Cardiac fibroblast (primary cell): ENCODE measurements at regions not wholly inside any gene's neighbourhood (a gene's known extent, or its start where the extent isn't known, plus 50 kb on each side); places are given as distances from the start of the nearest gene placed in this dataset.

Experiments
- DNase-seq, 2 donors: peaks; one replicate each; pipeline versions ENCODE4 v3.0.0 to v3.0.0-alpha.2; 2010; ENCODE audit warnings: low read depth in 2 of 2
- H3K4me3 ChIP-seq, 2 donors: replicated peaks in 1 of 2; 1 replicate in 1 of 2; 2 replicates in 1 of 2; pipeline ENCODE4 v1.5.1; 2011; ENCODE audit warnings: low read depth in 2 of 2, low read length in 2 of 2, mild to moderate bottlenecking in 2 of 2, moderate library complexity in 1 of 2
- CTCF ChIP-seq: IDR thresholded peaks from one replicate; pipeline ENCODE4 v1.5.1; 2011; ENCODE audit warnings: low read depth, mild to moderate bottlenecking, low read length, inconsistent platforms

- H3K4me3 ChIP-seq, result no peak overlapping the region
- no peak for DNase-seq
- TF ChIP-seq CTCF, result no peak
Observed at GRCh38 chrY:14139521-14139920, 83.5 kb downstream of the VCY1B start.

DNA sequence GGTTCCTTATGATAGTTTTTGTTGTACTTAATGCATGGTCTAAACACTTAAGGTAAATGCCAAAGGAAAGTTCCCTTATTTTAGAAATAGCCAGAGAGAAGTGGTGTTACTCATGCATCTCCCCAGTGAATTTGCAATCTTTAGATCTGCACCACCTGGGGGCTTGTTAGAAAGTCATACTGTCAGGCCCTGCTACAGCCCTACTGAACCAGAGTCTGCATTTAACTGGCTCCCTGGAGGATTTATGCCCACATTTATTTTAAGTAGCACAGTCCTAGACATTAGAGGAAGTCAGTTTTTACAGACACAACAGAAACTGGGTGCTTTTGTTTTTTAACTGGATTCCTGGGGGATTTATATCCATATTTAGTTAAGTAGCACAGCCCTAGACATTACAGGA is 89.6 kb downstream of the VCY1B start:
- TF ChIP-seq CTCF, result no peak
- H3K4me3 ChIP-seq, result no peak overlapping the region
- no peak for DNase-seq

DNA sequence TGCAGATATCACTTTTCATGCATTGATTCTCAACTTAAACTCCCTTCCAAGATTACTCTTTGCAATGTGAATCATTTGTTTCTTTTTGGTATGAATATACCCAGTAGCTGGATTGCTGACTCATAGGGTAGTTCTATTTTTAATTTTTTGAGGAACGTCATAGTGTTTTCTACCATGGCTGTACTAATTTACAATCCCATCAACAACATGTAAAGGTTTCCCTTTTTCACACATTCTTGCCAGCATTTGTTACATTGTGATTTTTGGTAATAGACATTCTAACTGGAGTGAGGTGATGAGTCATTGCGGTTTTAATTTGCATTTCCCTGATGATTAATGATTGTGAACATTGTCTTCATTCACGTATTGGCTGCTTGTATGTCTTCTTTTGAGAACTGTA is 126.7 kb downstream of the VCY1B start:
- no peak for DNase-seq
- TF ChIP-seq CTCF, result no peak

DNA sequence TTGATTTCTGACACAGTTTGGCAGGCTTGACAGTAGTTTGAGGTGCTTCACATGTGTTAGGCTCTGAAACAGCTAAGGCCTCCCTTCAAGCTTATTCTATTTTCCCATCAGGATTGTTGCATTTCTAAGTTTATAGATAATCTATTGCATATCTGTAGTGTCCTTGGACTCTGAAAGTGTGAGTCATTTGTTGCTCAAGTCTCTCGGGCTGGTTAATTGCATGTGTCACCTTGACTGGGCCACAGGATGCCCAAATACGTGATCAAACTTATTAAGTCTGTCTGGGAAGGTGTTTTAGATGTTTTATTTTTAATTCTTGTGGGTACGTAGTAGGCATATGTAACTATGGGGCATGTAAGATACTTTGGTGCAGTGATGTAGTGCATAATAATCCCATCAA is 166.0 kb downstream of the VCY1B start:
- no peak overlapping the region for H3K4me3 ChIP-seq
- no peak for DNase-seq
- TF ChIP-seq CTCF, result no peak

More for the DNA sequence above, 126.7 kb downstream of the VCY1B start:
- no peak overlapping the region for H3K4me3 ChIP-seq

DNA sequence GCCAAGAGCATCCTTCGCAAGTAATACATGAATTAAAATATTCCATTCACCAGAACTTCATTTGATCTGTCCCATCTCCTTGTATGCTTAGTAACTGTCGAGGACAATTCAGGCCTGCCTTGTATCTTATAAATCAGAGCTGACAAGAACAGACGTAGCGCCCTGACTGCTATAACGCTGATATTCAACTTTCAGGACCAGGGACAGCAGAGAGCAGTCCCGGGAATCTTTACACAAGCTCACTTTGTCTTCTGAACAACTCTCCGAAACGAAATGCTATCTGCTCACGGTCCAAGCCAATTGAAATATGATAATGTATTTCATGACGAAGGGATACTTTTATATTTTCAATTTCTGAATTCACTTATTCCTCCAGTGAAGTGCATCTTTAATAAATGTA is 175.7 kb downstream of the VCY1B start:
- no peak overlapping the region for H3K4me3 ChIP-seq
- TF ChIP-seq CTCF, result no peak
- DNase-seq, result peak in 1 of 2 donors; percentile 0

GRCh38 chrY:14235070-14235469 is 179.0 kb downstream of the VCY1B start:
- DNase-seq, result no peak
- no peak for TF ChIP-seq CTCF
- H3K4me3 ChIP-seq, result no peak overlapping the region

DNA sequence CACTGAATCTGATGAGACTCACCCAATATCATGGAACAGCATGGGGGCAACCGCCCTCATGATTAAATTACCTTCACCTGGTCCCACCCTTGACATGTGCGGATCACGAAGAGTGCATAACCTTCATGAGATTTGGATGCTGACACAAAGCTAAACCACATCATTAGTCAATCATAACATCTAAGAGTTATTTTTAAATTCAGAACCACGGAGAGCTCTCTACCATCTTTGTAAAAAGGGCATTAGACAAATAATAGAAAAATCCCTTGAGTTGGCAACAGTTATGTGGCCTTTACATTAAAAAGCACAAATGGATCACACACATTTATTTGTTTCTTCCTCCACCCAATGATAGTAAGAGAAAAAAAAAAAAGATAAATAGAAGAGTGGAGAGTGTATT is 182.2 kb downstream of the VCY1B start:
- DNase-seq, result no peak
- no peak overlapping the region for H3K4me3 ChIP-seq
- no peak for TF ChIP-seq CTCF
